ENCODE measurements at regions not wholly inside any gene's neighbourhood (a gene's known extent, or its start where the extent isn't known, plus 50 kb on each side); places are given as distances from the start of the nearest gene placed in this dataset.
"Not testable (repeated sequence)": the region's sequence is repeated elsewhere in the genome, so short reads cannot be mapped to it uniquely, and the experiment has no call there.

- DNase-seq, result not testable (repeated sequence)
Observed at GRCh38 chr6:88497403-88497802, 331.3 kb upstream of the CNR1 start.

- DNase-seq, result no peak
Observed at GRCh38 chr6:88494401-88495140, 328.4 kb upstream of the CNR1 start.

DNA sequence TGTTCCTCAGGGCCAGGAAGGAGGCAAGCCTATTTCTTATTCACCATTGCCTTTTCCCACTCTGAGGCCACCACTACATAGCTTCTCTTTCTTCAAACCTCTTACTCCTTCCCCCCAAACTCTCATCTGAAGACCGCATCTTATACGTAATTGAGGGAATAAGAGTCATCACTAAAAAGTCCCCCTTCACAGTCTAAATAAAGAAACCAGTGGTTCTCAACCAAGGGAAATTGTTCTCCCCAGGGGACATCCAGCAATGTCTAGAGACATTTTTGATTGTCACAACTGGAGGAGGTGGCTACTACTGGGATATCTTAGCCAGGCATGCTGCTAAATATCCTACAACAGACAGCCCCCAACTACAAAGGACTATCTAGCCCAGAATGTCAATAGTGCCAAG is 327.6 kb upstream of the CNR1 start:
- no peak for DNase-seq

DNA sequence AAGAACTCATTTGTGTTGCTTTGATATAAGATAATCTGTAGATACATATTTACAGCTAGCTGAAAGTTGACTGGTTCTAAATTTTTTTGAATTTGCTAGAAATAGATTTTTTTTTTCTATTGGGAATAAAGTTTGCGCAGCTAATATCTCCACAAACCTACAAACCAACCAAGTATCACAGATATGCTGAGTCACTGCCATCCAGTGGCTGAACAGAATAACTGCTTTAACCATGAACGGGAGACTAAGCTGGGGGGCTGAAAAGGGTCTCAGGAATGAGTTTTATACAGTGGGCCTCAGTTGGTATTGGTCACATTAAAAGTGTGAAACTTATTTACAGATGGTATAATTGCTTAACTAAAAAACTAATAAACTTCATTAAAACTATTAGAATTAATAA is 326.7 kb upstream of the CNR1 start:
- no peak for DNase-seq

GRCh38 chr6:88492241-88492640 is 326.1 kb upstream of the CNR1 start:
- DNase-seq, result no peak

GRCh38 chr6:88491266-88491880 is 325.2 kb upstream of the CNR1 start:
- DNase-seq, result no peak

DNA sequence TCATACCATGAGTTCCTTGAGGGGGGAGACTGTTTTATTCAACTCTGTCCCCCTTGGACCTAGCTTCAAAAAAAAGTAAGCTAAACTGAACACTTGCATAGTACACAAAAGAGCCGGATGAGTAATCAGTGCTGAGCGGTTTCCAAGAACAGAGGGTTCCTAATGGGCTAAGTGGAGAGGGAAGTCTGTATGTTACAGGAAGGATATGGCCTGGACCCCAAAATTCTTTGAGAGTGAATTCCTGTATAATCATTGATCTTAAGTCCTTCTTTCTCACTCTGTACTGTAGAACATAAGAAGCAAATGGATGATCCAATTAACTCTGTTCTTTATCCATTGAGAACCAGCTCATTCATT is 324.7 kb upstream of the CNR1 start:
- no peak for DNase-seq

DNA sequence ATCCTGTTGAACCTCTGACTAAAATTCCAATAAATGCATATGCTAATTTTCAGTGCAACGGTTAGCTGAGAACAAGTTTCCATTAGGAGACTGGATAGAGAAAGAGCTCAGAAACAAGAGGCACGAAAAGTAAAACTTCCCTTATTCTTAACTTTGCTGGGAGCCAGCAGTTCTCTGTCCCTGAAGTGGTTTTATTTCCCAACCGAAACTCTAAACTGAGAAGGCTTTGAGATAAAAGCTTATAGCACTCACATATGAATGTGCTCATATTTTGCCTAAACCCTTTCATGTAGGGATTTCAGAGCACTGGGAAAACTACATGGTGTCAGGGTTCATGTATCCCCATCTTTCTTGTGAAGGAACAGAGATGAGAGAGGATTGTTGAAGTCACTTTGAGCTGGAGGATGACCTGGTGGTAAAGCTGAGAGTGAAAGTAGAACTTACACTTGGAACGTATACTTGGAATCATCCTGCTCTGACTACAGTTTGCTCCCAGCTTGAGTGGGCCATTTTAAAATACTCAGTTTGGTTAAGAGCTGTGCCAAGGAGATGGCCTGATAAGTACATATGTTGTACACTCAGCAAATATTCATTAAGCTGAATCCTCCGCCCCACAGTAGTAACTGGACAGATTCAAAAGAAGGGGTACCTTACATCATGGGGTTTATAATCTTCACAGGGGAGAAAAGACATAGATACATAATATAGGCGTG is 324.2 kb upstream of the CNR1 start:
- DNase-seq, result no peak

DNA sequence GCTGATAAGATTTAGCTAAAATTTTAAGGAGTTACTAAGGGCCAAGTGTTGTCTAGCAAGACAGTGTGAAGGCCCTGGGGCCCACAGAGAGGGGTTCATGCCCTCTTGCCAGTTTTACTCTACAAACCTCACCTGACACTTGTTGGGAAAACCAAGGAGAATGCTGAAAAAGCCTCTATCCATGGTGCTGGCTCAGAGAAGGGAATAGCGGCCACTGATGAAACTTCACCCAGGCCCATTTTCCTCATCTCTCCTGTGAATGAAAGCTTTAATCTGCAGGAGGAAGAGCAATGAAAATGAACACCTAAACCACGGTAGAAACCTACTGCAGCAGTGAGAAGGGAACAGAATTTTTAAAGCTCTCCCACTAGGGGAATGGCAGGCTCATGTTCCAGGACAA is 317.3 kb upstream of the CNR1 start:
- DNase-seq, result no peak

DNA sequence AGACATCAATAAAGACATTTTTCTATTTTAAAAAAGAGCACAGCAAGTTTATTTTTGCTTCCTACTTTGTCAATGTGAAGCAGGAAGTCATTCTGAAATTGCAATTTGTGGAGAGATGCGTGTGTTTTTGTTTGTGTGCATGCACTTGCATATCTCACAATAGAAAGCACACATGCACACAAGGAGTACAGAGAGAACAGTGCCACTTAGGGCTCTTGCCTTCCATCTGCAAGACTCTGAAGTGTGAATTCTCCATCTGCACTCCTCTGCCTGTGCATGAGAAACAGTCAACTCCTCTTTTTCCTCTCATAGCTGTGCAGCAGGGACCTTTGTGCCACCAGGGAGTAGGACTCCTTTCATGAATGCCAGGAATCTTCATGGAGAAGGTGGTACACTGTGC is 316.3 kb upstream of the CNR1 start:
- DNase-seq, result no peak

- no peak for DNase-seq
Observed at GRCh38 chr6:88481519-88481918, 315.4 kb upstream of the CNR1 start.

DNA sequence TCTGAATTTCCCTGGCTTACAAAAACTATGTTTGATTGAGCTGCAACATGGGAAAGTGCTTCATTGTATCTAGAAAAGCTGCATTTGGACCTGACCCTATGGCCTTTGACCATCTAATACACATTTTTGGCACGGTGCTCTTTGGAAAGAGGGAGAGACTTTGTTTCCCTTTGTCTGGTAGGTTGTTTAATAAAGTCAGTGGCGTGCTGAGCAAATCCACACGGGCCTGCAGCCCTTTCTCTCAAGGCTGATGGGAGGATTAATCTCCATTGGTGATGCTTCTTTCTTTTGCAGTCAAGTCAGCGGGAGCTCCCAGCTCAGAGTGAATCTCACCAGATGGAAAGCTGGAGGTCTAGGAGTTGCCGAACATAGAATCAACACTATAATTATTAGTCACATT is 314.7 kb upstream of the CNR1 start:
- DNase-seq, result no peak

GRCh38 chr6:88477413-88477812 is 311.3 kb upstream of the CNR1 start:
- DNase-seq, result no peak

DNA sequence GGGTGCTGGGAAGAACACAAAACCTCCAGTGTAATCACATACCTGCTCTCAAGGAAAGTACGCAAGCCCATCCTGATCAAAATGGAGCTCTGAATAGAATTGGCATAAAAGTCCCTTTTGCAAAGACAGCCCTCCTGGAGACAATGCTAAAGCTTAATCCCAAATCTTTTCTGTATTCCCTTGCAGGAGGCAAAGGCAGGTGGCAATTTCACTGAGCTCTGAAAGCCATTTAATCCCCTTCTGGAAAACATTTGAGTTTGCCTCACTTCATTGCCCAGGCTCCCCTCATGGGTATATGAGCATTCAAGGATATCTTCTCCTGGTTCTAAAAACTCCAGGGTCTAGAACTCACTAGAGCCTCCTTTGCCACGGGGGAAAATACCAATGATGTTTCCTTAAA is 310.2 kb upstream of the CNR1 start:
- no peak for DNase-seq

DNA sequence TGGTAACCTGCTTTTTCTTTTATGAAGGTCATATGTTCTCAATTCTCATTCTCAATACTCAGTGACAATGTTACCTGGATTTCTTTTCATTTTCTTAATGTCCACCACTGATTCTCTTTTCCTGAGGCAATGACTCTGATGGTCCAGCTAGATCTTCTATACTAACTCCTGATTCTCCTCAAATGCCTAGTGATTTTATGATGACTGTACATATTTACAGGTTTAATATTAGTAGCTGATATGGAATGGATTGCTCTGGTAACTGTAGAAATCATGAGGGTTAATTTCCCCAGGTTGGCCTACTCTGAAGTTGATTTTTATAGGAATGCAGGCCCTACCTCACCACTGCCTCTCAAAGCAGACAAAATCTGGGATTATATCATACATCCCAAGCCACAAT is 308.6 kb upstream of the CNR1 start:
- DNase-seq, result no peak

DNA sequence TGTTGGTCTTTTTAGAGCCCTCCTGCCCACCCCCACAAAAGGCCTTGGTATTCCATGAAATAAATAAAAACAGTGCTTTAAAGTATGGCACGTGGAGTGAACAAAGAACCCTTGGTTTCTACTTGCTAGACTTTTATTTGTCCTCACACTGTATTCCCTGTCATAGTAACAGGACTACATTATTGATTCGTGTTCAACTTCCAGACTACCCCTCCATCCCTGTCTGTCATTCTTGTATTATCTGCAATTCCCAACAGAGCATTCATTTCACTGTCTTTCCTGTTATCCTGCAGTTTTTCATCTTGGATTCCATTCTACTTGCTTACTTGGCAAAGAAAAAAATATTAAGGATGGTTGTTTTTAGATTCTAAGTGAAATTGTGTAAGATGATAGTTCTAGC is 307.4 kb upstream of the CNR1 start:
- DNase-seq, result no peak

- DNase-seq, result no peak
Observed at GRCh38 chr6:88472851-88473525, 306.8 kb upstream of the CNR1 start.

DNA sequence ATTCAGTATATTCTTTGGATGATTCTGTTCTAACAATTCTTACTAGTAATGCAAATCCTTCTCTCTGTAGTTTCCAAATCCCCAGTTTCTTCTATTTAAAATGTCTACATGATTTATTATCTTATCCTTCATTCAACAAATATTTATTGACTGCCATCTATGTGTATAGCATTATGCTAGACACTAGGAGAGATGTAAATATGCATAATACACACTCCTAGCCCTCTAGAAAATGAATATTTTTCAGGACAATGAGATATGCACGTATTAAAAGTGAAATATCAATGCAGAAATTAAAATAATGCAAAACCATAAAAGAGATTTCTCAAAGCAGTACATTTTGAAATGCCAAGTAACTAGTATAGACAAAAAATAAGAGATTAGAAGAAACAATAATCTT is 293.5 kb upstream of the CNR1 start:
- no peak for DNase-seq

DNA sequence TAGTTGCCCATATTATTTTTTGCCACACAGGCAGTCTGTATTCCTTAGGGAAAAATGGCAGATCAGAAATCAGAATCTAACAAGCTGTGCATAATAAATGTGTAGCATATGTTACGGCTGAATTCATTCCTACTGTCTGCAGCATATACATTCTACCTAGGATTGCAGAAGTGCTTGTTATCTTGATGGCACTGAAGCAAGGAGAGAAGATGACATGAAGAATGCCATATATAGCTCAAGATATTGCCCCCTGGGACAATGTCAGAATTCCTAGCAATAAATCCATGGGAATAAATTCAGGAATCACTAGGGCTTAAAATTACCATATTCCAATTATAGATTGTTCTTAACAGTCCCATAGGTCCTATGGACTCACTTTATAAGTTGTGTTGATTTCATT is 293.0 kb upstream of the CNR1 start:
- no peak for DNase-seq

- DNase-seq, result no peak
Observed at GRCh38 chr6:88458662-88459061, 292.5 kb upstream of the CNR1 start.

DNA sequence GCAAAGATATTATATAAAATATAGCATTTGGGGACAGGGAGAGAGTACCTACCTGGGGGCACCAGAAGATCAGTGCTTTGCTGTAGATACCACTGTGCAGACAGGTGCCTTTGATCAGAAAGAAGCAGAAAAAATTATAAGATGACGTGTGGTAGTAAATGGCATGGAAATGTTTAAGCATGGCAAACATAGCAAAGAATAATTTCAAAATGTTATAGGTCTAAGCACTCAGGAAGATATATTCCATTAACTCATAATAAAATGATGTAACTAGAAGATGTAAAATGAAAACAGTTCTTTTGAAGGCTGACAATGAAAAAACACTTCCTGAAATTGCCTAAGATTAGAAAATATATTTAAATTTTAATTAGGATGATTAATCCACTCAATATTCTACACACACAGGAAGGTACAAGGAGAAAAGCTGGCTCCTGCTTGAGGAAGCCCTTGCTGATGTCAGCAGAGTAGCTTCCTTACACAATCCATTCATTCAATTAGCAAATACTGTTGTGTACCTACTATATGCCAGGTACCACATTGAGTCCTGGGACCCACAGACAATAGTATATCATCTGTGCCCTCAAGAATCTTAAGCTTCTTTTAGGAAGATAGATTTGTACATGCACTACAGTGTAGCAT is 290.2 kb upstream of the CNR1 start:
- no peak for DNase-seq

DNA sequence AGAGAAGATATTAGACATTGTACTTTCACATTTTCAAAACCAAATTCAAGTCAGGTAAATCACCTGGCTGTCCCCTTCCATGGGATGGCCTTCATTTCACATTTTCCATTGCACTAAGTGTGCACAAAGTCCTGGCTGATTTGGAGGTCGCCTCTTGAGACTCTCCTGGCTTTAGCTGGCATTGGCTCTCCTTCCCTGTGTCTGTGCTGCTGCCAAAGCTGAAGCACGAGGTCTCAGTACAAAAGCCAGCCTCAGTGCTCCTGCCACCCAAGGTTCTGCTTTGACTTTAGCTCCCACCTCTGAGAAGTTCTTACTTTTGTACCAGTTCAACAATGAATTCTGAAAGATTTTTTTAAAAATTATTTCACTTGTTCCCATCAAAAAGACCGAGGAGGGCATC is 289.2 kb upstream of the CNR1 start:
- DNase-seq, result no peak

- no peak for DNase-seq
Observed at GRCh38 chr6:88454658-88455057, 288.5 kb upstream of the CNR1 start.
